Stimulated activated naive CD4-positive, alpha-beta T cell treated with Interleukin-2 at 50 U/mL for 16 hours (primary cell): ENCODE measurements at regions not wholly inside any gene's neighbourhood (a gene's known extent, or its start where the extent isn't known, plus 50 kb on each side); places are given as distances from the start of the nearest gene placed in this dataset.
"Not testable (repeated sequence)": the region's sequence is repeated elsewhere in the genome, so short reads cannot be mapped to it uniquely, and the experiment has no call there.

Experiments
- DNase-seq: peaks from one replicate; lab custom pipeline; 2025; lab: John Stamatoyannopoulos, UW

DNA sequence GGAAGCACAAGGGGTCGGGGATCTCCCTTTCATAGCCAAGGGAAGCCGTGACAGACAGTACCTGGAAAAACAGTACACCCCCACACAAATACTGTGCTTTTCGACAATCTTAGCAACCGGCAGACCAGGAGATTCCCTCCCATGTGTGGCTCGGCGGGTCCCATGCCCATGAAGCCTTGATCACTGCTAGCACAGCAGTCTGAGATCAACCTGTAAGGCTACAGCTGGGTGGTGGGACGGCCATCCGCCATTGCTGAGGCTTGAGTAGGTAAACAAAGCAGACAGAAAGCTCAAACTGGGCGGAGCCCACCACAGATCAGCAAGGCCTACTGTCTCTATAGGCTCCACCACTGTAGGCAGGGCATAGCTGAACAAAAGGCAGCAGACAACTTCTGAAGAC is 180.2 kb upstream of the SOX6 start:
- DNase-seq = no peak

DNA sequence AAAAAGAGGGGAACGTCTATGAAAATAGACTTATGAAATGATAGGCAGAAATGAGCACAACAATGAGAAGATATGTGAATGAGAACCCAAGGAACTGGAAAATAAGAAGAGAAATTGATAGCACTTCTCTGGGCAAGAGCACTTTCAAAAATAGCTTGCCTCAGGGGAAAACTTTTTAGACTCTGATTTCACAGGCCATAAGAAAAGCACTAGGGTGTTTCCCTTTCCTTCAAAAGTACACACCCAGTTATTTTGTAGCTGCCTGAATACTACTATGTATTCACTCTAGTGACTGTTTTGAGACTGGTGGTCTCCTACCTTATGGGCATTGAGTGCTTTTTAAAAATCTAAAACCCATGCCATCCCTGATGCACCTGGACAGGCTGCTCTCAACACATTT is 172.3 kb upstream of the SOX6 start:
- no peak for DNase-seq

DNA sequence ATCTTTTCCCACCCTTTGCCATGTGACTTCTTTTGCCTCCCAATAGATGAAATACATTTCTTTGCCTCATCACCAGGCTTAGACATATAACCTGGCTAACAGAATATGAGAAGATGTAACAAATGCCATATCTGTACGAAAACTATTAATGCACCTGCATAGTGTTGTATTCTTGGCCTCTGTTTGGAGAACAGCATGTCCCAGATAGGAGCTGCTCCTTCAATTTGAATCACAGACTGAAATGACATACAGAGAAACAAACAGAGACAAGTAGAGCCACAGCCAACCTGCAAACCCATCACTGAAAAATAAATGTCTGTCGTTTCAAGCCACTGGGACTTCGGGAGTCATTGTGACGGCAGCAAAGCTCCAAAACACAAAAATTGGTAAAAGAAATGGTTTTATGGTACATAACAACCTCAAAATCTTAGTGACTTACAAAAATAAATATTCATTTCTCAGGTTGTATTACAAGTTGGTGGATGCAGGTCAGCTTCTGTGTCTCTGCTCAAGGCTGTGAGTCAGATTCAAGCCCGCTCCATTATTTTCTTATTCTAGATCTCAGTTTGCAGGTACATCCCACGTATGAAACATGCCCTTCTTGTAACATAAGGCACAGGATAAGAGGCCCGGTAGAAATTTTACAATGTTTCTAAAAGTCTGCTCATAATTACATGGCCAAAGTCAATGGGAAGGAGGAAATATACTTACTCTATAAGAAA is 171.3 kb upstream of the SOX6 start:
- DNase-seq = no peak

DNA sequence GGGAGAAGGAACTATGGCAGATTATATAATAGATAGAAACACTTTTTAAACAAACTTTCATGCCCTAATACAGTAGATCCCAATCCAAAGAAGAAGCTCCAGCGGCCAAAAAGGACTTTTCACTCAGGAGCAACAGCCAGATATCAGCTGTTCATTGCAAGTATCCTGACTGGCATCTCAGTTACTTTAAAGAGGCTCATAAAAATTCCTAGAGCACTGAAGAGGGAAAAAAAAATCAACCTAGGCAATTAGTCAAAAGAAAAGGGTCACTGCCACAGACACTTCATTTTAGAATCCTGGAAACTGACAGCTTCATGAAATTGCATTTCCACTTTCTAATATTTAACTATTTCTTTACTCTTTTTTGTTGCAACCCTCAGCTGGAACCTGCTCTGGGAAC is 170.6 kb upstream of the SOX6 start:
- no peak for DNase-seq

DNA sequence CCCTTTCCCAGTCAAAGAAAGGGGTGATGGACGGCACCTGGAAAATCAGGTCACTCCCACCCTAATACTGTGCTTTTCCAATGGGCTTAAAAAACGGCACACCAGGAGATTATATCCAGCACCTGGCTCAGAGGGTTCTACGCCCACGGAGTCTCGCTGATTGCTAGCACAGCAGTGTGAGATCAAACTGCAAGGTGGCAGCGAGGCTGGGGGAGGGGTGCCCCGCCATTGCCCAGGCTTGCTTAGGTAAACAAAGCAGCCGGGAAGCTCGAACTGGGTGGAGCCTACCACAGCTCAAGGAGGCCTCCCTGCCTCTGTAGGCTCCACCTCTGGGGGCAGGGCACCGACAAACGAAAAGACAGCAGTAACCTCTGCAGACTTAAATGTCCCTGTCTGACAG is 164.4 kb upstream of the SOX6 start:
- not testable (repeated sequence) for DNase-seq

DNA sequence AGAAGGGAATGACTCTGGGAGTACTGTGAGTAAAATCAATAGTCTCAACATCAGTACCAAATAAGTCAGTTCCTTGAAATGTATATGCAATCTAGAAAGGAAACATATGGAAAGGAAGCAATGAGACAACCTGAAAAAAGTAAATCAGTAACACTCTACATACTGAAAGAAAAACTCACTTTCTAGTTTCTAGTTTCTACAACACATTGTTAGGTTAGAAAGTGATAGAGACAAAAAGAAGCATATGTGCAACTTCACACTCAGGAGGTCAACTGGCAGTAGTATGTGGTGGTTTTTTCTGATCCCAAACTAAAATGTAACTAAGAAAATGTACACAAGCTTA is 156.5 kb upstream of the SOX6 start:
- no peak for DNase-seq

DNA sequence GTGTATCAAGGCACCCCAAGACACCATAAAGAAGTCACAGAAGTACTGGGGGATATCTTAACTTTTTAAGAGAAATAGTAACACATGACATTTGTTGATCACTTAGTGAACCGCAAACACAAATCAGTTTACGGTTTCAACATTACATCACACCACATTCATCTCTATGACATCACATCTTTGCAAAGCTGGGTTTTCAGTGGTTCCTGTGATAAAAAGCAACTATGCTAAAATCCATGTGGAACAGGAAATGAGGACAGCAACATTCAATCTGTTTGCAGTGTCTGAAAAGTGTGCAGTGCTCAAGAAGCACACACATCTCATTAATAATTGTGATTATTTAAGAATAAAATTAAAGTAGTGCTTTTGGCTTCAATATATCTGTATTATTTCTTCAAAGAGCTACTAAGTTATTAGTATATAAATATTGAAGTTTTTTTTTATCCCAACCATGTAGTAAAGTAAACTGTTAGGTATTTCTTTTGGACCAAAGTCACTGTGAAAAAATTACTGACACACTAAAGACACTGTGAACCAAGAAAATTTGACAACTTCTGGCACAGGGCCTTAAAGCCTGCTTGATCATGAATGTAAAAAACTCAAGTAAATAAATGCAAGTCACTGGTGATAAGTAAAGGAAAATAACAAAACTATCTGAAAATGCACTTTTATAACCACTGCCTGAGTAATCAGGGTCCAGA is 156.0 kb upstream of the SOX6 start:
- no peak for DNase-seq

DNA sequence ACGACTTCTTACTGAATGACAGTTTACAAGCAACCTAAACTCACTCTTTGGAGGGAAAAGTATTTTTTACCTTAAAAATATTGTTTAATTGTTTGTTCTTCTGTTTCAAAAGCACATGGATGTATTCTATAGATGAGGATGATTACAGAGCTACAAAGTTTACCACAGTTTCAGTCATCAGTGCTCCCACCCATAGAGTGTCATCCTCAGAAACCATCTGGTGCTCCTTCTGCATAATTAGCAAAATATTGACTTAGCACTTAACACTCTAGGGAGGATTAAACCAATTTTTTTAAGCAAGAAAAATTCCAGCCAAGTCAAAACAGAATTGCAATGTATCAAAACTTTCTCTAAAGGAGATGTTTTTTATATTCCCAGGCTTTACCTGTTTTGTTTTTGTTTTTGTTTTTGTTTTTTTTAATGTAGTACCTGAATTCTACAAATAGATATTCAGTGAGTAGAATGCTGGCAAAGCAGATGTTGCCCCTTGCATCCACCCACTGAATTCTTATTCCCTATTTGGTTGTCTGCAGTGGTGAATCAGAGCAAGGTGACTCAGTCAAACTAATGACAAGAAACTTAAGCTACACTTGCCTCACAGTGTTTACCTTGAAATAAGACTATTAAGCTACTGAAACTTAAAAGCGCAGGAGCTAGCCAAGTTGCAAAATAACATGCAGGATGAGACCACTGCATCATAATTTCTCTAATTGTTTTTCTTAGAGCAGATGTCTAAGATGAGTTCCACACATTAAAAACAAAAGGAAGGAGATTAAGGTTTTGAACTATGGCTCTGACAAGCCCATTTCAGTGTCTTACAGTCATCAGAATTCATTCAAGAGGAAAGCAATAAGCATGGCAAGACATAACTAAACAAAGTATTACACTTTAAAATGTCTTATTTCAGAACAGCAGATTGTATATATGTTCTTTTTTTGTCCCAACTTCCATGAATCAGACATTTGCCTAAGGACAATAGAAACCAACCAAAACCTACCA is 155.1 kb upstream of the SOX6 start:
- no peak for DNase-seq

DNA sequence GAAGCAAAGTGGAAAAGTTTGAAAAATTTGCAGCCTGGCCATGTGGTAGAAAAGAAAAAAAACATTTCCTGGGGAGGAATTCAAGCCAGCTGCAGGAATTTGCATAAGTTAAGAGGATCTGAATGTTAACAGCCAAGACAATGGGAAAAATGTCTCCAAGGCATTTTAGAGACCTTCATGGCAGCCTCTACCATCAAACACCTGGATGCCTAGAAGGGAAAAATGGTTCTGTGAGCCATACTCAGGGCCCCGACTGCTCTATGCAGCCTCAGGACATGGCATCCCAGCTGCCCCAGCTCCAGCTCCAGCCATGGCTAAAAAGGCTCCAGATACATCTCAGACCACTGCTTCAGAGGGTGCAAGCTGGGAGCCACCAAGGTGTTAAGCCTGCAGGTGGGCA is 149.1 kb upstream of the SOX6 start:
- DNase-seq = no peak

DNA sequence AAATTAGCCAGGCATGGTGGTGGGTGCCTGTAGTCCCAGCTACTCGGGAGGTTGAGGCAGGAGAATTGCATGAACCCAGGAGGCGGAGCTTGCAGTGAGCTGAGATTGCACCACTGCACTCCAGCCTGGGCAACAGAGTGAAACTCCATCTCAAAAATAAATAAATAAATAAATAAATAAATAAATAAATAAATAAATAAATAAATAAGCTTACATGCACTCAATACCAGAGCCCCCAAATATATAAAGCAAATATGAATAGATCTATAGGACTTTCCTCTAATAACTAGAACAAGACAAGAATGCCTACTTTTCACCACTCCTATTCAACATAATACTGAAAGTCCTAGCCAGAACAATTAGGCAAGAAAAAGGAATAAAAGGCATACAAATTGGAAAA is 147.5 kb upstream of the SOX6 start:
- DNase-seq = not testable (repeated sequence)

DNA sequence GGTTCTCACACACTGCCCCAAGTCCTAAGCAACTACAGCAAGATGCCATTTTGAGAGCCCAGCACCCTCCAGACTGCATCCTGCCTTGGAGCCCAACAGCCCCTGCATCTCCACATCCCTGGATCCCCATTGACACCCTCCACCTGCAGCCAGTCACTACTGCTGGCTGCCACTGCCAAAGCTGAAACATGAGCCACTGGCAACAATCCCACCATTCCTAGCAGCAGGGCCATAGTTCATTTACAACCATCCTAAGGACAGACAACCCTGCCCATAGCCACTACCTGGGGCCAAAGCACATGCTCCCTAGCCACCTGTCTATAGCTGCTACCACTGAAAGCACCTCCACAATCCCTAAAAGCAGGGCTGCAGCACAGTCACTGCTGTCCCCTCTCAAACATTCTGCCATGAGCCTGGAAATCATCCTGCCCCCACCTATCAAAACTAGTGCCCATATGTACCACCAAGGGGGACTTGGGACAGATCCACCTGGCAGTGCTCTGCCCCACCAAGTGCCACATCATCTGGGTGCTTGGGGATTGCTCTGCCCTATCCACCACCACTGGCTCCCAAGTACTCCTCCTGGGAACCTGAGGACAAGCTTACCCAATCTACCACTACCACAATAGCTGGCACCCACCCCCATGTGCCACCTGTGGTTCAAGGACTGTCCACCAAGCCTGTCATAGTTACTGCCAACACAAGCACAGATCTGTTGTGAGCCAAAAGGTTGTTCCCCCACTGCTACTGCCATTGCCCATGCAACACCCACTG is 138.8 kb upstream of the SOX6 start:
- no peak for DNase-seq

DNA sequence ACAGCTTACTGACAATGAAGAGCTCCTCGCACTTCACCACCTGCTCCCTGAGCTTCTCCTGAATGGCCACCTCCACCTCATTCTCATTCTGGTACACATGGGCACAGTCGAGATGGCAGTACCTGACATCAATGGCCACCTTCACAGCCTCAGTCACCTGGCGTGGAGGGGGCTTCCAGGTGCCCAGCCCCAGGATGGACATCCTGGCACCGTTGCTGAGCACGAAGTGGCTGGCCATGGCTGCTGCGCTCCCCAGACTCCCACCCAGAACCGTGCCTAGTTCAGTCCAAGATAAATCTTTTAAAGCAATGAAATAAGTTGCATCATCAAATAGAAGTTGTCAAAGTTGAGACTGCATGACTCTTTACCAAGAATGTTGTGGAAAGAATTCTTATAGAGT is 128.1 kb upstream of the SOX6 start:
- DNase-seq = no peak

DNA sequence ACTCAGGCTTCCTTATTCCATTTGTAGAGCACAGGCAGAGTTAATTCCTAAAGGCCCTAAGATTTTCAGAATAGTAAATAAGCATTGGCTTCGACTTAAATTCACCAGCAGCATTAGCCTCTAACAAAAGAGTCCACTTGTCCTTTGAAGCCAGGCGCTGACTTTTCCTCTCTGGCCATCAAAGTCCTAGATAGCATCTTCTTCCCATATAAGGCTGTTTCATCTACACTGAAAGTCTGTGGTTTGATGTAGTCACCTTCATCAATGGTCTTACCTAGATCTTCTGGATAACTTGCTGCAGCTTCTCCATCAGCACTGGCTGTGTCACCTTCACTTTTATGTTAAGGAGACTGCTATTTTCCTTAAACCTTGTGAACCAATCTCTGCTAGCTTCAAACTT is 118.3 kb upstream of the SOX6 start:
- DNase-seq = no peak

DNA sequence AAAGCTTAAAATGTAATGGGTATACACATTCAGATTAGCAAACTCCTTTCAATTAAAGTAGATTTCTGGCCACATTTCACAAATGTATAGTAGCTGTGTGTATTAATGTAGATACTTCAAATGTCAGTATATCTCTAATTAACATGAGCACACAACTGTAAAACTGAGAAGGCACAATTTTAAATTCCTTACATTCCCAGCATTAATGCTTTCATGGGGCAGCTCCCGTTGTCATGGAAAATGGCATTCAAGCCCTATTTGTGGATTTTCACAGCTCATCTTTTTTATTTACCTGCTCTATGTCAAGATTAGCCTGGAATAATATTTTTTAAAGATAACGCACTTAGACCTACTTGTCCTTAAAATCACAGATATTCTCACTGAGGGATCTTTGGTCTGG is 113.6 kb upstream of the SOX6 start:
- DNase-seq = no peak

DNA sequence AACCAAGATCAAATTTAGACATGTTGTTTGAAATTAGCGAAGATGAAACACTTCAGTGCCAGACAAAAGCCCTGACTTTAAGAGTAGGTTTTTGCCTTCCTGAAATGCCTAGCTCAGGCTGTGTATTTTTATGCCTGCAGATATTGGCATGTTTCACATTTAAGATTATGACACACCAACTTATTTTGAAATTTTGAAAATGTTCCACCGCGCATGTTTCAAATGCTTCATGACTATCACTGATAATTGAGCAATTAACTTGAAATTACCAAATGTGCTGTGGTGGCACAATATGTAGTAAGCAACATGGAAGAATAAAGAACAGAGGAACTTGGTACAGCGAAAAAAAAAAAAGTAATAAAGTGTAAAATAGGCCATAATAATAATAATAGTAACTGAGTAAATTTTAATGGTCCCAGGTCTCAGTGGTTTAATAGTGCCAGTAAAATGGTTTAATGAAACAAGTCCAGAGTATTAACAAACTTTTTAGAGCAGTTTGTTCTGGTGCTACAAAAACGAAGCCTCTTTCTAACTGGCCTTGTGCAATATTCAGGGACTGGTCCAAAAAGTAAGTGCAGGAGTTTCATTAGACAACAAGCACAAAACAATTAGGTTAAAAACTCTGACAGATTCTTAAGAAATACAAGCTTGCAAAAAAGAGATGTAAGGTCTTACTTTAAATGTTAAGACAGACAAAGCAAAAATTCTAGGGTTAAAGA is 112.5 kb upstream of the SOX6 start:
- DNase-seq = no peak

DNA sequence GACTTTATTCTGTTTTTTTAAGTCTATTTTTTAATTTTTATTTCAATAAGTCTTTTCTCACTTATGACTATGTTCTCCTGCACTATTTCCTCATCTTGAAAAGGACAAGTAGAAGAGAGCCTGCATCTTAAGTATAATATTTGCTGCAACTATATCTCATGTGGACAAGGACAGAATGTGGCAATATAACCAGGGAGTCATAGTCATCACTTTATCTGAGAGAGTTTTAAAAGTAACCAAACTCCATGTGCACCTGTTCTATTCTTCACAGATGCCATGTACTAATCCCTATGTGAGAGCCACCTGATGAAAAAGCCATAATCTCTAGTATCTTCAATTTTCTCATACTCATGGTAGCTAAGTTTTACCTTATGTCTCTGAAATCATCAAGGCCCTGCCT is 104.2 kb upstream of the SOX6 start:
- no peak for DNase-seq

DNA sequence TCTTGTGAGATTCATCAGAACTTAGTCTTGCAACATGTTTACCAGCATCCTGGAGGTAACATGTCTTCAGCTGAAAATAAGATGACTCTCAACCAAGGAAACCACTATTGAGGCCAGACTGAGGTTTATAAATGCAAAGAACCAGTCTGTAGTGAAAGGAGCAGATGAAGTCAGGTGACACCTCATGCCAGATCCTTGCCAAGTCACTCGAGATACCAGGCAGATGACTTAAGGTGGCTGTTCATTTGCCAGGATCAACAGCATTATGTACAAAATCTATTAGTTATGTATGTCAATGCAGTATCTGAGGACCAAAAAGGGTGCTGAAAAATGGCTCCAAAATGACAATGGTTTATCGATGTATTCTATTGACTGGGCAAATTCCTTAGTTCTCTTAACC is 100.0 kb upstream of the SOX6 start:
- no peak for DNase-seq

DNA sequence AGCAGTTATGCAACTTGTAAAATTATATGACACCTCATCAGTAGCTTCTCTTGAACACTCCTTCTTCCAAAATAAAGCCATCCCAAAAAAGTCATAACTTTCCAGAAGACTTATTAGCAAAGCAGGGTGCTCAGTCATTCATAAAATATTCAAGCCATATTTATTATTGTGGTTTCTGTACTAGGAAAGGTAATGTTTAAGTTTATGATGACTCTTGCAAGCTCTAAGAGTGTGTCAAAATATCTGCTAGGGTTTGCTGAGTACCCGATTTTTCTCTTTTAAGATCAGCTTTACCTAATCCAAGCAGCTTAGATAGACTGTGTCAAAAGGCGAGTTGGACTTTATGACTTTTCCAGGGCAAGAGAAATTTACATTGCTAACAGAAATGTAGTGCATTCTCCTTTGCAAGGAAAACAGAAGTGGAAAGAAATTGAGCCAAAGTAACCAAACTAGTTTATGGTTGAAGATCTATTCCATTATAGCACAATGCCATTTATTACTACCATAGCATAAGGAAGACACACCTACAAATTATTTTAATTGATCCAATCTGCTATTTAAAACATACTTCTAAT is 98.0 kb upstream of the SOX6 start:
- no peak for DNase-seq

DNA sequence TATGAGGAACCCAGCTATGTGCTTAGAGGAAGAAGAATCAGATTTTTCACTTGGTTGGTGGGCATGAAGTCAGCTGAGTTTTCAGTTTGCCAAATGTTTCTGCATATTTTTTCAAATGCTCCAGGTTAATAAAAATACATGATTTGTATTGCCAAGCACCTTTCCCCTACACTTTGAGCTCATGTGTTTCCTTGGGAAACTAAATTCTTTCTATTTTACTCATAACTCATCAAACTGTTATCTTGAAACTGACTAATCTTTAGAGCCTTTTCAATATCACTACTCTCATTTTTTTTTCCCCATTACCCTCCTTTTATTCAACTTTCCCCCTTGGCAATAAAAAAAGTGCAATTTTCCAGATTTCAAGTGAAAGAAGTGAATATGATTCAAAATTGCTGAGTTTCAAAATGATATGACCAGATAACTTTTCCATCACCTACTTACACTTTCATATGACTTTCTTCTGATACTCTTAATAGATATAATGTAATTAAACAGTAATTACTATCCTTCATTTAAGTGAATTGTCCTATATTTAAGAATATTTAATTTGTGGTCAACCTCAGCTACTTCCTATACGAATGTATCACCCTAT is 91.9 kb upstream of the SOX6 start:
- no peak for DNase-seq

DNA sequence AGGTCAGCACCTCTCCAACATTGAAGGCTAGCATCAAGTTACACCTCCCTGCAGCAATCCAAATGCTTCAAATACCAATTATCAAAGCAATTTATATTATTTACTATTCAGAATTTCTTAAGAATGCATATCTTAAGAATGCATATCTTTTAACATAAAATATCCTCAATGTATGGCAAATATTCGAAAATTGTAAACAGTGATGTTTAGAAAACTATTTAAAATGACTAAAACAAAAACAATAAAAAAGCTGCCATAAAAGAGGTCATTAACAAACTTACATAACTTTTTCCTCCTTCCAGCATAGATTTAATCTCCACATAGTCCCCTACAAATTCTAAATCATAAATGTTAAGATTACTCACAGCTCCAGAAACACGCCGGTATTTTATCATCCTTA is 85.1 kb upstream of the SOX6 start:
- no peak for DNase-seq

DNA sequence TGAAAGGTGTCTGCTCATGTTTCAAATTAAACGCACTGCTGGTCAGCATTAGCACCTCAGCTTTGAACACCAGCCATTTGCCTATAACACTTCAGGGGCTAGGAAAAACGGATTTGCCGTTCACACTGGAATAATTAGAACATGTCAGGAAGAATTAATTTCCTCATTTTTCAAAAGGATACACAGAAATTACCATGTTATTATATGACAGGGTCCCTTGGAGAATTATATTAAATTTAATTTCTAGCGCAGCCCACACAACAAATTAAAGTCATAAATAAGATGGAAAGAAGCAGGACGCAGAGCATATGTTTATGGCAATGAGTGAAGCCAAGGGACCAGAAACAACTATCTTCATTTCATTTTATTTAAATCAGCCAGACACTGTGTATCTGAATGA is 83.8 kb upstream of the SOX6 start:
- DNase-seq = no peak
